Suprapubic skin (tissue), 4 donors: ENCODE measurements at regions not wholly inside any gene's neighbourhood (a gene's known extent, or its start where the extent isn't known, plus 50 kb on each side); places are given as distances from the start of the nearest gene placed in this dataset.

Experiments
- CTCF ChIP-seq, 2 donors: fragments of 200-600 bp in 1 of 2; fragments of 450-650 bp in 1 of 2; sonication (generic) in 1 of 2; IDR thresholded peaks; one replicate each; pipeline ENCODE4 v1.5.1; 2016 to 2019; ENCODE audit warnings: antibody characterized with exemption in 2 of 2, mild to moderate bottlenecking in 1 of 2, moderate library complexity in 1 of 2
- EP300 ChIP-seq: sonication (generic); formaldehyde crosslinking; IDR thresholded peaks from one replicate; pipeline ENCODE4 v1.6.1; 2017; ENCODE audit warnings: antibody characterized with exemption
- POLR2A ChIP-seq, 2 donors: fragments of 450-650 bp; IDR thresholded peaks; one replicate each; pipeline ENCODE4 v1.6.1; 2017; ENCODE audit warnings: antibody characterized with exemption in 2 of 2, mild to moderate bottlenecking in 2 of 2, moderate library complexity in 2 of 2
- POLR2AphosphoS5 ChIP-seq, 3 donors: sonication (generic); formaldehyde crosslinking; IDR thresholded peaks; one replicate each; pipeline ENCODE4 v1.6.1; 2017; ENCODE audit warnings: antibody characterized with exemption in 3 of 3

- TF ChIP-seq POLR2A (IDR thresholded peaks at IDR 0.05), result no peak
- no peak for TF ChIP-seq CTCF (IDR thresholded peaks at IDR 0.05)
- no peak for TF ChIP-seq EP300
- TF ChIP-seq POLR2AphosphoS5 (IDR thresholded peaks at IDR 0.05), result no peak
Measured at GRCh38 chr10:10848488-10849111, 169.1 kb upstream of the CELF2 start.
